ENCODE measurements at regions not wholly inside any gene's neighbourhood (a gene's known extent, or its start where the extent isn't known, plus 50 kb on each side); places are given as distances from the start of the nearest gene placed in this dataset.

DNA sequence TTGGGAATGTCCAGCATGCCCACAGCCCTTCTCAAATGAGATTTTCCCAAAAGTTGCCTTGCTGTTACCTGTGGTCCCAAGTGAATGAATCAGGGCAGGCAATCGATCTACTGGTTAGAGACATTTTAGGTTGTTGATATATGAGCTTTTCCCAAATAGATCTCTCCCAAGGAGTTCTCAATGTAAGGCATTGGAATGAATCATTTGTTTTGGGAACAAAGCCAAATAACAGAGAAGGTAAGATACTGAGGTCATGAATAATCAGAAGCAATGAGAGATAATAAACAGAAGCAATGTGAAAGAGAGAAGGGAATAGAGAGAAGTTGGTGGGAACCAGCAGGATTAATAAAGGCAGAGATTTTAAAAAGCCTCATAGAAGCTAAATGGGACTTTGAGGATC, 93.6 kb upstream of the FER start (continued):
- TF ChIP-seq, protein P1, sequence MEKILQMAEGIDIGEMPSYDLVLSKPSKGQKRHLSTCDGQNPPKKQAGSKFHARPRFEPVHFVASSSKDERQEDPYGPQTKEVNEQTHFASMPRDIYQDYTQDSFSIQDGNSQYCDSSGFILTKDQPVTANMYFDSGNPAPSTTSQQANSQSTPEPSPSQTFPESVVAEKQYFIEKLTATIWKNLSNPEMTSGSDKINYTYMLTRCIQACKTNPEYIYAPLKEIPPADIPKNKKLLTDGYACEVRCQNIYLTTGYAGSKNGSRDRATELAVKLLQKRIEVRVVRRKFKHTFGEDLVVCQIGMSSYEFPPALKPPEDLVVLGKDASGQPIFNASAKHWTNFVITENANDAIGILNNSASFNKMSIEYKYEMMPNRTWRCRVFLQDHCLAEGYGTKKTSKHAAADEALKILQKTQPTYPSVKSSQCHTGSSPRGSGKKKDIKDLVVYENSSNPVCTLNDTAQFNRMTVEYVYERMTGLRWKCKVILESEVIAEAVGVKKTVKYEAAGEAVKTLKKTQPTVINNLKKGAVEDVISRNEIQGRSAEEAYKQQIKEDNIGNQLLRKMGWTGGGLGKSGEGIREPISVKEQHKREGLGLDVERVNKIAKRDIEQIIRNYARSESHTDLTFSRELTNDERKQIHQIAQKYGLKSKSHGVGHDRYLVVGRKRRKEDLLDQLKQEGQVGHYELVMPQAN (conservative IDR thresholded peaks at IDR 0.05) = no peak
- TF ChIP-seq SRF (IDR thresholded peaks at IDR 0.05; ENCODE audit: low read depth in 2 of 2, low read length in 2 of 2) = no peak
- no peak for TF ChIP-seq EP300 (IDR thresholded peaks at IDR 0.05; ENCODE audit: borderline replicate concordance in 1 of 2, control insufficient read depth in 1 of 2, low read depth in 2 of 2, low read length in 2 of 2)
- no peak for TF ChIP-seq MTA3 (IDR thresholded peaks at IDR 0.05; ENCODE audit: borderline replicate concordance, low read length)
- TF ChIP-seq, protein P2, sequence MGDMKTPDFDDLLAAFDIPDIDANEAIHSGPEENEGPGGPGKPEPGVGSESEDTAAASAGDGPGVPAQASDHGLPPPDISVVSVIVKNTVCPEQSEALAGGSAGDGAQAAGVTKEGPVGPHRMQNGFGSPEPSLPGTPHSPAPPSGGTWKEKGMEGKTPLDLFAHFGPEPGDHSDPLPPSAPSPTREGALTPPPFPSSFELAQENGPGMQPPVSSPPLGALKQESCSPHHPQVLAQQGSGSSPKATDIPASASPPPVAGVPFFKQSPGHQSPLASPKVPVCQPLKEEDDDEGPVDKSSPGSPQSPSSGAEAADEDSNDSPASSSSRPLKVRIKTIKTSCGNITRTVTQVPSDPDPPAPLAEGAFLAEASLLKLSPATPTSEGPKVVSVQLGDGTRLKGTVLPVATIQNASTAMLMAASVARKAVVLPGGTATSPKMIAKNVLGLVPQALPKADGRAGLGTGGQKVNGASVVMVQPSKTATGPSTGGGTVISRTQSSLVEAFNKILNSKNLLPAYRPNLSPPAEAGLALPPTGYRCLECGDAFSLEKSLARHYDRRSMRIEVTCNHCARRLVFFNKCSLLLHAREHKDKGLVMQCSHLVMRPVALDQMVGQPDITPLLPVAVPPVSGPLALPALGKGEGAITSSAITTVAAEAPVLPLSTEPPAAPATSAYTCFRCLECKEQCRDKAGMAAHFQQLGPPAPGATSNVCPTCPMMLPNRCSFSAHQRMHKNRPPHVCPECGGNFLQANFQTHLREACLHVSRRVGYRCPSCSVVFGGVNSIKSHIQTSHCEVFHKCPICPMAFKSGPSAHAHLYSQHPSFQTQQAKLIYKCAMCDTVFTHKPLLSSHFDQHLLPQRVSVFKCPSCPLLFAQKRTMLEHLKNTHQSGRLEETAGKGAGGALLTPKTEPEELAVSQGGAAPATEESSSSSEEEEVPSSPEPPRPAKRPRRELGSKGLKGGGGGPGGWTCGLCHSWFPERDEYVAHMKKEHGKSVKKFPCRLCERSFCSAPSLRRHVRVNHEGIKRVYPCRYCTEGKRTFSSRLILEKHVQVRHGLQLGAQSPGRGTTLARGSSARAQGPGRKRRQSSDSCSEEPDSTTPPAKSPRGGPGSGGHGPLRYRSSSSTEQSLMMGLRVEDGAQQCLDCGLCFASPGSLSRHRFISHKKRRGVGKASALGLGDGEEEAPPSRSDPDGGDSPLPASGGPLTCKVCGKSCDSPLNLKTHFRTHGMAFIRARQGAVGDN (IDR thresholded peaks at IDR 0.05) = no peak
- TF ChIP-seq CBFB (IDR thresholded peaks at IDR 0.05; ENCODE audit: low read depth) = no peak
- no peak for TF ChIP-seq CHD4 (IDR thresholded peaks at IDR 0.05)
- no peak for TF ChIP-seq MEF2A (IDR thresholded peaks at IDR 0.05; ENCODE audit: insufficient read depth, low read depth, low read length)

Data from GM12878 (cell line).